PC-3 (cell line): ENCODE measurements at regions not wholly inside any gene's neighbourhood (a gene's known extent, or its start where the extent isn't known, plus 50 kb on each side); places are given as distances from the start of the nearest gene placed in this dataset.

Experiments used
- EZH2 ChIP-seq: fragments of 300-600 bp; sonication (generic); IDR thresholded peaks from one replicate; pipeline ENCODE4 v1.6.1; 2017; ENCODE audit warnings: antibody characterized with exemption, mild to moderate bottlenecking, low read length; ENCODE audit not compliant: unreplicated experiment
- EZH2phosphoT487 ChIP-seq: fragments of 300-600 bp; sonication (generic); IDR thresholded peaks from 2 replicates; pipeline ENCODE4 v1.6.1; 2018; ENCODE audit warnings: mild to moderate bottlenecking, antibody characterized with exemption, low read length, borderline replicate concordance
- TF ChIP-seq, protein P1 (sequence below): fragments of 300-600 bp; sonication (generic); conservative IDR thresholded peaks from 2 replicates; pipeline ENCODE4 v1.5.1; 2017; ENCODE audit warnings: antibody characterized with exemption, low read depth, mild to moderate bottlenecking, low read length

DNA sequence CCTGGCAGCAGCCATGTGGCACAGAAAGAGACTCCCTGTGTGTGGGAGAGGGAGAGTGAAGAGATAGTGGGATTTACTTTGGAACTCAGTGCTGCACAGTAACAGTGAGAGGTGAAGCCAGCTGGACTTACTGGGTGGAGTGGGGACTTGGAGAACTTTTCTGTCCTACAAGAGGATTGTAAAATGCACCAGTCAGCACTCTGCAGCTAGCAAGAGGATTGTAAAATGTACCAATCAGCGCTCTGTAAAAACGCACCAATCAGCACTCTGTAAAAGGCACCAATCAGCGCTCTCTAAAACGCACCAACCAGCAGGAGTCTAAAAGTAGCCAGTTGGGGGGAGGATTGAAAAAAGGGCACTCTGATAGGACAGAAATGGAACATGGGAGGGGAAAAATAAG, 688.8 kb upstream of the ALCAM start:
- TF ChIP-seq, protein P1, sequence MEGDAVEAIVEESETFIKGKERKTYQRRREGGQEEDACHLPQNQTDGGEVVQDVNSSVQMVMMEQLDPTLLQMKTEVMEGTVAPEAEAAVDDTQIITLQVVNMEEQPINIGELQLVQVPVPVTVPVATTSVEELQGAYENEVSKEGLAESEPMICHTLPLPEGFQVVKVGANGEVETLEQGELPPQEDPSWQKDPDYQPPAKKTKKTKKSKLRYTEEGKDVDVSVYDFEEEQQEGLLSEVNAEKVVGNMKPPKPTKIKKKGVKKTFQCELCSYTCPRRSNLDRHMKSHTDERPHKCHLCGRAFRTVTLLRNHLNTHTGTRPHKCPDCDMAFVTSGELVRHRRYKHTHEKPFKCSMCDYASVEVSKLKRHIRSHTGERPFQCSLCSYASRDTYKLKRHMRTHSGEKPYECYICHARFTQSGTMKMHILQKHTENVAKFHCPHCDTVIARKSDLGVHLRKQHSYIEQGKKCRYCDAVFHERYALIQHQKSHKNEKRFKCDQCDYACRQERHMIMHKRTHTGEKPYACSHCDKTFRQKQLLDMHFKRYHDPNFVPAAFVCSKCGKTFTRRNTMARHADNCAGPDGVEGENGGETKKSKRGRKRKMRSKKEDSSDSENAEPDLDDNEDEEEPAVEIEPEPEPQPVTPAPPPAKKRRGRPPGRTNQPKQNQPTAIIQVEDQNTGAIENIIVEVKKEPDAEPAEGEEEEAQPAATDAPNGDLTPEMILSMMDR = no peak
- TF ChIP-seq EZH2phosphoT487 = no peak
- TF ChIP-seq EZH2 = no peak
